ENCODE measurements at regions not wholly inside any gene's neighbourhood (a gene's known extent, or its start where the extent isn't known, plus 50 kb on each side); places are given as distances from the start of the nearest gene placed in this dataset.

GRCh38 chr4:28469387-28469786, 1608.7 kb downstream of the STIM2 start:
- no peak for DNase-seq
- no peak overlapping the region for H3K4me3 ChIP-seq
- no peaks in the 10 kb centered on the region for H3K9me3 ChIP-seq
- no peaks in the 10 kb centered on the region for H3K4me1 ChIP-seq (ENCODE audit: low read depth)
- no peaks in the 10 kb centered on the region for H3K36me3 ChIP-seq (ENCODE audit: low read depth)
- no peak for TF ChIP-seq CTCF (IDR thresholded peaks at IDR 0.05)
- intact Hi-C loops (cut with DNase I, micrococcal nuclease) = no loop called here
- ATAC-seq = no peak

DNA sequence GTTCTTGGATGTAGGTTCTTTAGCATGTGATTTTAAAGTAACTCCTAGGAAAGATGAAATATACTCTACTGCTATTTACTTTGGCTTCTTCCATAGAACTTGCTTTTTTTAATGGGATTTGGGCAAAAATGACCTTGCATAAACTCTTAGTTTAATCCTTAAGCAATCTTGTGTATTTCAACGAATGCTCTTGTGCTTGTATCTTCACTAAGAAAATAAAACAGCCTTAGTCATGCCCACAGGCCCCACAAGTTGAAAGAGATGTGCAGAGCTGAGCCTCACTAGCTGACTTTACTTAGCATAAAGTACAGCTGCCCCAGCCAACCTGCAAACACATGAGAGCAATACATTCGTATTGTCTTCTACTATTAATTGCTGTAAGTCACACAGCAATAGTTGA, 1609.2 kb downstream of the STIM2 start:
- H3K4me3 ChIP-seq = no peak overlapping the region
- no peak for DNase-seq
- ATAC-seq = no peak
- no peaks in the 10 kb centered on the region for H3K36me3 ChIP-seq (ENCODE audit: low read depth)
- H3K4me1 ChIP-seq (ENCODE audit: low read depth) = no peaks in the 10 kb centered on the region
- intact Hi-C loops (cut with DNase I, micrococcal nuclease) = no loop called here
- no peak for TF ChIP-seq CTCF (IDR thresholded peaks at IDR 0.05)
- H3K9me3 ChIP-seq = no peaks in the 10 kb centered on the region

- ATAC-seq (no peak), DNase-seq (no peak)
- H3K36me3 ChIP-seq (ENCODE audit: low read depth) = no peaks in the 10 kb centered on the region
- H3K4me1 ChIP-seq (ENCODE audit: low read depth) = peaks cover under 1% of the 10 kb centered on the region
- no peaks in the 10 kb centered on the region for H3K9me3 ChIP-seq
- H3K4me3 ChIP-seq = no peak overlapping the region
- TF ChIP-seq CTCF (IDR thresholded peaks at IDR 0.05) = no peak
- intact Hi-C loops (cut with DNase I, micrococcal nuclease) = no loop called here
Observed at GRCh38 chr4:28475381-28475780, 1614.7 kb downstream of the STIM2 start.

DNA sequence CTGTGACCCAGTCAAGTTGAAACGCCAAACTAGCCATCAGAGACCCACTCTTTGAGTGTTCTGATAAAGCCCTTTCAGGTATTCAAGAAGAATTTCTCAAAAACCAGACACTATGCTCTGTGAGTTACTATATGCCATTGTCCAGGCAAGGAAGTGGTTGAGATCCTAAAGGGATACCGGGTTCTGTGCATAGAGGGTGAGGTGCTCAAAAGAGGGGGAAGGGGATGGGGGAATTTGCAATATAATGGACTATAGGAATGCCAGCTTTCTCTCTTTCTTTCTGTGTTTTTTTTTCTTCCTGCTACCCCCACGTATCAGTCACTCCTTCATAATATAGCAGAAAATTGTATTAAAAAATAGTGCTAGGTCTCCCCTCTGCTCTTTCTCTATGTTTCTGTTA, 1619.0 kb downstream of the STIM2 start:
- intact Hi-C loops (cut with DNase I, micrococcal nuclease) = no loop called here
- Histone ChIP-seq H3K4me3 (no peak overlapping the region), H3K9me3 (no peaks in the 10 kb centered on the region), H3K4me1 (ENCODE audit: low read depth) (peaks cover 23% of the 10 kb centered on the region), H3K36me3 (ENCODE audit: low read depth) (no peaks in the 10 kb centered on the region)
- no peak for TF ChIP-seq CTCF (IDR thresholded peaks at IDR 0.05)
- ATAC-seq (no peak), DNase-seq (no peak)

DNA sequence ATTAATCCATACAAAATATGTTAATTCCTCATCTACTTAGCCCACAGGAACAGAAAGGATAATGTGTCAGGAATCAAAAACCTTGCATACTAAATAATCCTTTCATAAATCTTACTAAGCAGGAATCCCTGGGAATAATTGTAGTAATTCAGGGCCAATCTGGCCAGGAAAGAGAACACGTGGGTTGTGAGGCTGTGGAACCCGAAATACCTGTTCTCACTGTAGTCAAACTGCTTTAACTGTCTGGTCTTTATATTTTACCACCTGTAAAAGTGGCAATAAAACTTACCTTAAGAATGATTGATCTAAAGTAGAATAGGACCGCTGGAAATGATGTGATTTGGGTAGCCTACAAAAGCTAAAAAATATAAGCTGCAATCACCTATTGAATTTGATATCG, 1620.9 kb downstream of the STIM2 start:
- peak in 2 of 3 donors; percentile 47 to 84 for DNase-seq
- intact Hi-C loops (cut with DNase I, micrococcal nuclease) = no loop called here
- TF ChIP-seq CTCF (IDR thresholded peaks at IDR 0.05) = no peak
- Histone ChIP-seq H3K4me1 (ENCODE audit: low read depth) (peaks cover 23% of the 10 kb centered on the region), H3K4me3 (no peak overlapping the region), H3K36me3 (ENCODE audit: low read depth) (no peaks in the 10 kb centered on the region), H3K9me3 (no peaks in the 10 kb centered on the region)
- ATAC-seq = peak; percentile 91

- H3K9me3 ChIP-seq = no peaks in the 10 kb centered on the region
- intact Hi-C loops (cut with DNase I, micrococcal nuclease) = no loop called here
- DNase-seq (no peak), ATAC-seq (no peak)
- H3K4me1 ChIP-seq (ENCODE audit: low read depth) = peaks cover 23% of the 10 kb centered on the region
- H3K36me3 ChIP-seq (ENCODE audit: low read depth) = no peaks in the 10 kb centered on the region
- no peak overlapping the region for H3K4me3 ChIP-seq
- no peak for TF ChIP-seq CTCF (IDR thresholded peaks at IDR 0.05)
Observed at GRCh38 chr4:28482580-28483270, 1622.1 kb downstream of the STIM2 start.

Measured in mucosa of descending colon (tissue), 3 donors.